DMS53 (cell line): ENCODE measurements at regions not wholly inside any gene's neighbourhood (a gene's known extent, or its start where the extent isn't known, plus 50 kb on each side); places are given as distances from the start of the nearest gene placed in this dataset.

Experiments
- DNase-seq: peaks from one replicate; lab custom pipeline; 2025; lab: John Stamatoyannopoulos, UW

DNA sequence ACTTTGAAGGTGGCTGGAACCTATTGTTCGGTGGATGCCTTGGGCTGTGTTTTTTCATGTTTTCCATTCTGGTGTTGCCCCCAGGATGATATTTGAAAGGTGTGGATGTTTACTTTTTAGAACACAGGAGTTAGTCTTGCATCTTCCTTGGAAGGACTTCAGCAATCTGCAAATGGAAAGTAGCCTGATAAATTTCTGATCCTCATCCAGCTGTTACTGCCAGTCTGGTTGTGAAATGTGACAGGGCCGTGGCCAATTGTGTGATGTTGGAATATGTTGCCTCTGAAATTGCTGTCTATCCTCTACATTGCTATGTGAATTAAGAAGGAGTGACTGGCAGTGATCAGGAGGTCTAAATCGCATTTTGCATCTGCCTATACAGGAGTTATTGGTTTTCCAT, 382.5 kb upstream of the C2CD4B start:
- DNase-seq = no peak

DNA sequence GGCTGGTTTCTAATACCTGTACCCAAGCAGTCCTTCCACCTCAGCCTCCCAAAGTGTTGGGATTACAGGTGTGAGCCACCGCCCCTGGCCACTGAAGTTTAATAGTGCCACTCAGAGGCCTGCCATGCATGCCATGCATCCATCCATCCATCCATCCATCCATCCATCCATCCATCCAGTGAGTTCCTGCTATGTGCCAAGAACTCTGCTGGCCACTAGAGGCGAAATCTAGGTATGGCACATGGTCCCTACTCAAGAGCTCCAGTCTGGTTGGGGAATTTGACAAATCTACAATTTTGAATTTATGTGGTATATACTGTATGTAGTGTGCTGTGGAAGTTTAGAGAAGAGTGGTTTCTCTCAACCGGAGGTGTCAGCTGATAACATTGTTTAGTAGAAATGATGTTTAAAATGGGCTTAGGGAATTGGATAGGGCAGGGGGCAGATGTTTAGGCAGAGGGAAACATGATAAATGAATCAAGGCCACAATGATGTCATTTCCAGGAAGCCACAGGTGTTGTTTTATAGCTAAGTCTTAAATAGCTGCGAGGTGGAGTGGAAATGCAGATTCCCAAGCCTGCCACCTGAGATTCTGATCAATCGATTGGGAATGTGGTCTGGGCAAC, 384.4 kb upstream of the C2CD4B start:
- peak; percentile 65 for DNase-seq

GRCh38 chr15:62550106-62550505, 385.0 kb upstream of the C2CD4B start:
- no peak for DNase-seq

DNA sequence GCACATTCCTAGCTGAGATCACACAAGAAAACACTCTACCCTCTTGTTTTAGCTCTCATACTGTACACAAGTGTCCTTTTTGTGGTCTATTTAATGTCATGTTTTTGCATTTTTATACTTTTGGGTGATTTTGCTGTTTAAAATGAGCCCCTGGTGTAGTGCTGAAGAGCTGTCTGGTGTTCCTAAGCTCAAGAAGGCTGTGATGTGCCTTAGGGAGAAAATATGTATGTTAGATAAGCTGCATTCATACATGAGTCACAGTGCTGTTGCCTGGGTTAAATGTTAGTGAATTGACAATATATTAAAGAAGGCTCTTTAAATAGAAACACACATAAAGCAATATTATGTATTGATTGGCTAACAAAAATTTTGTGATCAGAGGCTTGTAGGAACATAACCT, 387.4 kb upstream of the C2CD4B start:
- no peak for DNase-seq

DNA sequence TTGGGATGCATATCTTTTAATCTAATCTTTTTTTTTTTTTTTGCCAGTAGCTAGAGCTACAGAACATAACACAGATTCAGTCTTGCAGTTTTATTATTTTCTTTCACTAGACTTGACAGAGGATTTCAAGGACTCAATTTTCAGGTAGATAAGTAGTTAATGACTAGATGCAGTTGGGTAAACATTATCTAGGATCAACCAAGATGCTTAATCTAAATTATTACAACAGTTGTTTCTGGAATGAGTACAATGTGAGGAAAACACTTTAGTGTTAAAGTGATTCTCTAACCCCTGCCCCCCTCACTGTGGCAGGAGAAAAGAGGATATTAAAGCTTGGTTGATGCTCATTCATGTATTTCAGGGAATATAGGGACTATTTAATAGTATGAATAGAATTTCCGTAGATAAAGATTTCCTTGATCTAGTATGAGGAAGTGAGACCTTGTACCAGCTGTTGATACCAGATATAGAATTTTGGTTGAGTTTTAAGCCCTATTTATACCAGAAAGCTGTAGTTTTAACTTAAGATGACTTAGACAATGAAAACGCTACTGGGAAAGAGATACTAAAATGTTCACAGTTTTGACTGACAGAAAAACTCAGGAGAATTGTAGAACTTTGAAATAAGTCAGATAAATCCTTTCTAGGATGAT, 389.0 kb upstream of the C2CD4B start:
- no peak for DNase-seq

- peak; percentile 3 for DNase-seq
Observed at GRCh38 chr15:62558640-62559380, 393.7 kb upstream of the C2CD4B start.

DNA sequence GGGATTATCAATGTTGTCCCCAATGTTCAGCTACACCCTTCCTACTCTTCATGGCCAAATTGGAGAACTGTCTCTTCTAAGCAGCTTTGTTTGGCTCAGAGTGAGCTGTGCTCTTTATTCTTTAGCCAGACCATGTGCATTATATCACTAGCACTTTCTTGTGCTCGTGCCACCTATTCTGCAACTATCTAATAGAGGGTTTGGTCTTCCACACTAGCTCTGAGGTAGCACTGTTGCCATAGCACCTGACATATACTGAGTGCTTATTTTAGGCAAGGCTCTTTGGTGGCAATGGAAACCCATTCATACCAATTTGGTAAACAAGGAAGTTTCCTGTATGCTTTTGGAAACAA, 394.3 kb upstream of the C2CD4B start:
- peak; percentile 4 for DNase-seq

- DNase-seq = no peak
Observed at GRCh38 chr15:62561059-62561519, 396.0 kb upstream of the C2CD4B start.

DNA sequence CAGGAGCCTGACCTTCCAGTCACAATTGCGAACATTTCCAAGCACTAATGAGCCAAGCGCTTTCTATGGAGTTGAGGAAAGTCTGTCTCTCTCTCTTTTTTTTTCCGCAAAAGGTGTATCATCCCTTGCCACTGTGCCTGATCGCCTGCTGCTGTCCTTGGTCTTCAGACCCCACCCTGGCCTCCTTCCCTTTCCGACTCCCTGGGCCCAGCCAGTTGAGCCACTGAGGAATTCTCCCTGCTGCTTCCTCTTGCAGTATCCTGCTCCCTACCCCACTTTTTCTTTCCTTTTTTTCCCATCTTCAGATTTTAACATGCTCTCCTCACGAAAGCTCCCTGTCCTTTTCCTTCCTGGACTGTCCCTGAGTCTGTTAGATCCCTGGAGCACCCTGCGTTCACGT, 396.5 kb upstream of the C2CD4B start:
- no peak for DNase-seq

DNA sequence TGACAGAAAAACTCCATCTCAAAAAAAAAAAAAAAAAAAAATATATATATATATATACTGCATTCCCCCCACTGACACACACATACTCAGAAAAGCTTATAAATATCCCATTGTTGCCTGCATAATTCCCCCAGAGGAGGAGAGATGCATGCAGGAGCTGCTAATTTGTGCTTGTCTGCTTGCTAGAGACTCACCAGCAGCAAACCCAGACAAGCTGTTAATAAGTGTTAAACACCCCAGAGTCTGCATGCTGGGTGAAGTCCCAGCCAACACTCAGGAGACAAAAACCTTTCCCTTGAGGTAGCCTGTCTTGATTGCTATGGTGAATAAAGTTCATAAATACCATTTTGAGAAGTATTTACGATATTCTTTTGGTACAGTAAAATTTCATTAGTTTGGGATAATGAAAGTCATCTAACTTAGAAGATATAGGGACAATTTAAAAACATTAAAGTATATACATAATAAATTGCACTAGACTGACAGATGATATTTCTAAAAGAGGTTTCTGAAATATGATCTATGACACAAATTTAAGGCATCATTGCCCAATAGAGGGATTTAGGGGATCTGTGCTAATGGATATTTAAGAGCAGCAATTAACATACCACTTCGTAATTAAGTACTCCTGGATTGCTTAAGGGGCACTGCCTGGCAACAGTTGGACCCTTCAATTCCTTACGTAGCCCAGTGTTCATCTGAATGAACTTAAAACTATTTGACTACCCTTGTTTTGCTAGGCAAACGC, 400.0 kb upstream of the C2CD4B start:
- no peak for DNase-seq

GRCh38 chr15:62565634-62566026, 400.5 kb upstream of the C2CD4B start:
- no peak for DNase-seq

DNA sequence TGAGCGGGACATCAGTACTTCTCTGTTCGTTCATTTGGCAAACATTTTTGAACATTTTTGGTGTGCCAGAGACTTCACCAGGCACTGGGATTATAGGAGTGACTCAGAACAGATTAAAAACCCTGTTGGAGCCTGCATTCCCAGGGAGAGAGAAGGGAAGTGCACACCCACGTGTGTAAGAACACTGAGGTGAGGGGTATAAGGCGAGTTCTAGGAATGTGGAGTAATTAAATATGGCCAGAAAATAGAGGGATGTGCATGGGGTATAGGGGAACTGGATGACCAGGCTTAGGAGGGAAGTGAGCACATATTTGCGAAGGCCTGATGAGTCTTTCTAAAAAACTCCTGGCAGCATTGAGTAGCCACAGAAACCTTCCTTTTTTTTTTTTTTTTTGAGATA, 401.2 kb upstream of the C2CD4B start:
- DNase-seq = no peak

DNA sequence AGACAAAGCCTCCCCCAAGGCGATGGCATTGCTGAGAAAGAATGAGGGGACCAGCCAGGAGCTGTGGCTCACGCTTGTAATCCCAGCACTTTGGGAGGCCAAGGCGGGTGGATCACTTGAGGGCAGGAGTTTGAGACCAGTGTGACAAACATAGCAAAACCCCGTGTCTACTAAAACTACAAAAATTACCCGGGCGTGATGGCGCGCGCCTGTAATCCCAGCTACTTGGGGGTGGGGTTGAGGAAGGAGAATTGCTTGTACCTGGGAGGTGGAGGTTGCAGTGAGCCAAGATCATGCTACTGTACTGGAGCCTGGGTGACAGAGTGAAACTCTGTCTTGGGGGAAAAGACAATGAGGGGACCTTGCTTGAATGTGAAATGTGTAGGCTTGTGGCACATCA, 402.4 kb upstream of the C2CD4B start:
- DNase-seq = no peak

DNA sequence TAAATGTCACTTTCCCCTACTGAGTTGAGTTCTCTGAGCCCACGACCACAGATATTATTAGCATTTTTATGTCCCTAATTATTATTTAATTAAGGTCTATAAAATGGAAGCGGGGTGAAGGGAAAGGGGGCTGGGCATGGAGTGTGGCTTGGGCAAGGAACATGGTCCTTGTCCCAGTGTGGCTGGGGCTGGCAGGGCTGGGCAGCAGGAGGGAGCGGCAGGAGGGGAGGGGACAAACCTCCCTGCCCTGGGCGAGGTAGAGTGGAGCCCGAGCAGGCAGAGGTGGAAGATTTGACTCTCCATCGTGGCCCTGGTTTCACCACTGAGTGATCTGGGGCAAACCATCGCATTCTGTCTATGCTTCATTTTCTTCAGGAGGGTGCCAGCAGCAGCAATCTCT, 402.9 kb upstream of the C2CD4B start:
- DNase-seq = no peak

GRCh38 chr15:62568702-62569101, 403.6 kb upstream of the C2CD4B start:
- DNase-seq = no peak

DNA sequence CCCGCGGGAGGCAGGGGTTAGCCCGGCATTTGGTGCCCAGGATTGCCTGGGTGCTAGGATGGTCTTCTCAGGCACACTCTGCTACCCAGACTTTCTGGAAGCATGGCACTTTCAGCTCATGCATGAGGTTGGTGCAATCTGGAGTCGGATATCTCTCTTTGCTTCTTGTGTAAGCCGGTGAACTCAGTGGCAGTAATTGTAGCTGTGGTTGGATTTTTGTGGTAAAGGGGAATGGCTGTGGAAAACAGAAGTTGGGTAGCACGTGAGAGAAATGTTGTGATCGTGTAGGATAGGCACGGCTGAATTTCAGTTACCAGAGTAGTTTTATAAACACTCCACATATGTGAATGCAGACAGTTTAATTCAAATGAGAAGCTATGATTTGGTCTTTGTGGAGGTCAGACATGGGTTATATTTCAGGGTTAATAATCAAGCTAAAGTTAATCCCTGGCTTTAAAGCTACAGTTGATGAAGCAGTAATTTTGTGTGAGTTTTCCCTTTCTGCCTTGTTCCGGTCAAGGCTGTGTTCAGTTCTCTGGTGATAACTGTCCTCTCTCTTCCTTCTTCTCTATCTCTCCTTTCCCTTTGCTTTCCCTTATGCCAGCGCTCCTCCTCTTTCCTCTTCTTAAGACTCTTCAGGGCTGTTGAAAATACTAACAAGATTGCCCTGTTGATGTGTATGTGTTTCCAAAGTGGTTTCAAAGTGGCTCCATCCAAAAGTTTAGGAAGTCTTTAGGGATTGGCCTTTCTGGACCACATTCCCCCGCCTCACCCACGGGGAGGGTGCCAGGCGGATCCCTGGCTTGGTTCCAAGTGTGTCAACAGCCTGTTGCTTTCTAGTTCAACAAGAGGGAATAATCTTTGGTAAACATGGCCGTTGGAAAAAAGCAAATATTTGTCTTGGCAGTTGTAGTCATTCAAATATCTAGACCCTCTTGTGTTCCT, 404.6 kb upstream of the C2CD4B start:
- peak; percentile 94 for DNase-seq

GRCh38 chr15:62570405-62570783, 405.3 kb upstream of the C2CD4B start:
- DNase-seq = peak; percentile 44

DNA sequence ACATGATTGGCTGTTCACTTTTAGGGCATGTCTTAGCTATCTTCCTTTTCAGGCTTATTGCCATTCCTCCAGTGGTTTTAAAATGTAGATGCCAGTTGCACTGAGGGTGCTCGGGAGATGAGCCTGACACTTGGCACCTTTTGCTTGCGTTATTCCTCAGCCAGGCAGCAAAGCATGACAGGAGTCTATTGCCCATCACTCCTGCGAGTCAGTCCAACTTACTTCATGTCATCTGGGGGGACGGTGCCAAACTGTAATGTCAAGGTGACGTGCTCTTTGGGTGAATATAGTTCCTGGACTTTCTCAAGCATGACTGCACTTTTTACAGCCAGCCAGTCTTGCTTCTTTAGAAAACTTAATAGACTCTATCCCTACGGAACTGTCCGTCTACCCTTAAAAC, 406.0 kb upstream of the C2CD4B start:
- DNase-seq = no peak

DNA sequence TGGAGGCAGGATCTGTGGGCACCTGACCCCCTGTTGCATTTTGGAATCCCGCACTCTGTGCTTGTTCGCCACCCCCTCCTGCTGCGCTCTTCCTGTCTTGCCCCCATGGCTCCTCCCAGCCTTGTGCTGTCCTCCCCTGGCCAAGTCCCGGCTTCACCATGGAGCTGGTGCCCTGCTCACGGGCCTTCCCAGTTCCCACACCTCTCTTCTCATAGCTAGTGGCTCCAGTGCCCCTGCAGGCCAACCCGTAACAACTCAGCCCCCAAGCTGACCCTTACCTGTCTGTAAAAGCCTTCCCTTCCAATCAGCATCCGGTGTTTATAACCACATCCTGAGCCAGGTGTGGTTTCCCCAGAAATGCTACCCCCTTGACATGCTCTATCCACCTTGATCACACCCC, 407.7 kb upstream of the C2CD4B start:
- no peak for DNase-seq

DNA sequence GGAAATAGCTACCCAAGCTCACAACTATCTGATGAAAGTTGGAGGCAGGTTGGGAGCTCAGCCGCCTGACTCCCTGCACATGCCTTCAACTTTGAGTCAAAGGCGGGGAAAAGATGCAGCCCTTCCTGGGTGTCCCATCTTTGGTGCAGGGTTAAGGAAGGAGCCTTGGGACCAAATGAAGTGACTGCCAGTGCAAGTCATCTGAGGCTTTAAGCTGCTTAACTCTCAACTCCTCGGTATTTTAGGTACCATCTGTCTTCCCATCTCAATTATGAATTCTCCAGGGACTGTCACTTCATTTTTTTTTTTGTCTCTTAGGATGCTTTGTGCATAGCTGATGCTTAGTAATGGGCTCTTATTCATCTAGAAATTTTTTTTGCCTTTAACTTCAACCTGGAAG, 408.8 kb upstream of the C2CD4B start:
- DNase-seq = no peak

DNA sequence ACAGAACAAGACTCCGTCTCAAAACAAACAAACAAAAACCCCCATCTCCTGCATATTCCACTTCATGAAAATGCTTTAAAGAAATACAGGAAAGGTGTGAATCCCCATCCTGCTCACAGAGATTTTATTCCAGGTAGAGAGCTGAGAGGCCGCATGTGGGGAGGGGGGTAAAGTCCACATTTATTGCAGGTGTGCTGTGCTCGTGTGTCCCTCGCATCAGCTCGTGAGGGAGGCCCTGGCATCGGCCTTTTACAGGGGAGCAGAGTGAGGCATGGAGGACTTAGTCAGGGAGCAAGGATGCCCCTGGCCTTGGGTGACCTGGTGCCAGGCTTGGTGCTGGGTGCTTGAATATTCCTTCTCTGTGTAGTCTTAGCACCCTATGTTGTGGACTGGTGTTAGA, 413.5 kb upstream of the C2CD4B start:
- DNase-seq = no peak

DNA sequence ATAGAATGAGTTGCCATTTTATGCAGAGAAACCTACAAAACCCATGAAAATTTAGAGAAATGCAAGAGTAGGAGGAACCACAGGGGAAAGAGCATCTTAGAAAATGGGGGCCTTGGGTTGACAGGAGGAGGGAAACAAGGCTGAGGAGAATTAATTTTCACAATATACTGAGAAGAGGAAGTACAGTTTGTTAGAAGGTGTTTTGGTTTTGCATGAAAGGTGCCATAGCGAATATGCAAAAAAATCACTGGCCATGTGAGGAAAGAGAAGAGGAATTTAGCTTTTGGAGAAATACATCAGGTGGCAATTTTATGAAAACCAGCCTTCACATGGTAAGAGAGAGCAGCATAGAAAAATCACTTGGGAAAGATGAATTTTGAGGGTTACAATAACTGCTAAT, 413.9 kb upstream of the C2CD4B start:
- no peak for DNase-seq
